ENCODE measurements at regions not wholly inside any gene's neighbourhood (a gene's known extent, or its start where the extent isn't known, plus 50 kb on each side); places are given as distances from the start of the nearest gene placed in this dataset.
"Not testable (repeated sequence)": the region's sequence is repeated elsewhere in the genome, so short reads cannot be mapped to it uniquely, and the experiment has no call there.

DNA sequence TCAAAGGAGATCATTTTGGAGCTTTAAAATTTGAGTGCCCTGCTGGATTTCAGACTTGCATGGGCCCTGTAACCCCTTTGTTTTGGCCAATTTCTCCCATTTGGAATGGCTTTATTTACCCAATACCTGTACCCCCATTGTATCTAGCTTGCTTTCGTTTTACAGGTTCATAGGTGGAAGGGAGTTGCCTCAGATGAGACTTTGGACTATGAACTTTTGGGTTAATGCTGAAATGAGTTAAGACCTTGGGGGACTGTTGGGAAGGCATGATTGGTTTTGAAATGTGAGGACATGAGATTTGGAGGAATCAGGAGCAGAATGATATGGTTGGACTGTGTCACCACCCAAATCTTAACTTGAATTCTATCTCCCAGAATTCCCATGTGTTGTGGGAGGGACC, 250.6 kb downstream of the MFSD1 start:
- DNase-seq: not testable (repeated sequence)

DNA sequence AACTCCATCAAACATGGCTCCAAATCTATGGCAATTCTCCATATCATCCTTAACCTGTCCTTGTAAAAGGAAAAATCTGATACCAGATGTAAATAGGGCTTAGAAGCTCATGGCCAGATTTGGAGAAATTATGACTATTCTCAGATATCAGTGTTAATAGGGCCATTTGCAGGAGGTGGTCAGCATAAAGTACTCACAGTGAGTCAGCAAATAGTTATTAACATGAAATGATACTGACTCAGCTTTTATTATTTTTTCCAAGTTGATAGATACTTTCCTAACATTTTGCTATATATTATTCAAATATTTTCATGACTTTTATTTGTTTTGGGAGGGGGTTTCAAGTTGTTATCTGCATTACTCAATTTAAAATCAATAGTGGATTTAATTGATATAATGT, 255.8 kb downstream of the MFSD1 start:
- DNase-seq: no peak

DNA sequence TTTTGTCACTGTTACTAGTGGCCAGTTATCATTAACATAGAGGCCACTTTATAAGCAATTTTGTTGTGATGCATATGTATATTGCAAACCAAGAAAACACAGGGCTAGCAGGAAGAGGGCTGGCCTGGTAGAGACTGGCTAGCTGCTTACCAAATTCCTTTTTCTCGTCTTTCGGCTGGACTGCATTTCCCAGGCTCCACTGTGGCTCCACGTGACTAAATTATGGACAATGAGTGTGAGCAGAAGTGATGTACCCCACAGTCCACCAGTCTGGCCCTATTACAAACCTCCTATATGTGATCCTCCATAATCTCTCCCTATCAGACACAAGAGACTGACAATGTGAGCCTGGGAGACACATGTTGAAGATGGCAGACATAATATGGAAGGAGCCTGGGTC, 257.0 kb downstream of the MFSD1 start:
- DNase-seq: no peak

DNA sequence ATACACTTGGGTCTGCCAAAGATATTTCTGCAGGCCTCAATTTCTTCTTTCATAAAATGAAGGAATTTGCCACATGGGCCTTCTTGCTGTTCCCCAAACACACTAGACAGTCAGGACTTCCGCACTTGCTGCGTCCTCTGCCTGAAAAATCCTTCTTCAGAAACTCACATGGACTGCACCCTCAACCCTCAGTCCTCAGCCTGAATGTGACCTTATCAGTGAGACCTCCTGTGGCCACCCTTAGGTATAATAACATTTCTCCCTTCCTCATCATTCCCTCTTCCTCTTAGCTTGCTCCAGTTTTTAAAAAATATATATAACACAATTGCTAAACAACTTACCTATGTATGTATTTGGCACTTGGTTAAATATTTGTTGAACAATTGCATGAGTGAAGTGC, 257.5 kb downstream of the MFSD1 start:
- no peak for DNase-seq

DNA sequence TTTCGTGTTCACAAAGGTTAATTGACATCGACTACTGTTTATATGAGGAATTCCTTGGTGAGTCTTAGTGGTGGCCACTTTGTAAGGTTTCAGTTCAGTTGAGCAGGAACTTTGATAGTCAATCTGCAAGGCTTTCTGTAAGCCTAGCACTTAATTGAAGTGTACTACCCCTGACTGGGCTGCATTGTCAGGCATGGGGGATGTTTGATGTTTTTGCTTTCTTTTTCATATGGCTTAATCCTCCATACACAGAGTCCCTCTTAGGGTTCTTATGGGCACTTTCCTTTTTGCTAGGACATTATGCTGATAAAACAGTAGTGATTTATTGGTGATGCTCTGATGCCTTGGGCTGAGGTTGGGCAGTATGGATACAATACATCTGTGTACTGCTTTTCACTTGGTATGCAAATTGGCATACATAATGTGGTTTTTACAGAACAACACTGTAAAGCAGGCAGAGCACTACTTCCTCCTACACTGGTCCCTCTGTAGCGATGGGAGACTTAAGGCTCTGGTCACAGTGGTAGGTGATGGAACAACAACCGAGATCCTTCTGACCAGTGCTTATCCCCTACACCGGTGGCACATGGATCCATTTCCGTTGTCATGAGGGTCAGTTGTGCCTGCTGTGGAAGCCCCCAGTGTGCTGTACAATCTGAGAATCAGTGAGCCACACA, 261.0 kb downstream of the MFSD1 start:
- no peak for DNase-seq

DNA sequence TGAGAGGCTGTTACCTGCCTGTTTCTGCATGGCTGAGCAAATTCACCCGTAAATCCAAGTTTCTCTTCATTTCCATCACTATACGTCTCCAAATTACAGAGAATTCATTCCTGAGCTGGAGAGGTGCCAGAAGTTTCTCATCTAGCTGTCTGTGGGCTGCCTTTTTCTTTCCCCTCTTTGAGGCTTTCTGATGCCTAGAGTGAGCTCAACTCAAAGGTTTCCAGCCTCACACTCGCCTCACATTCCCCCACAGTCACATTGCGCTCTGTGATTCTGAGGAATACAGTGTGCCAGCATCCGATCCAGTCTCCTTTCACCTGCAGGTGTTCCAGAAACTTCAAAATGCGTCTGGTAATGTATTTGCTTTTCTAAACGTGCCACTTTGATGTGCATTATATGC, 267.2 kb downstream of the MFSD1 start, which contains the start of gene IQCJ:
Gene IQCJ, plus strand, starts transcription at position 229 of the 400 bp plus-strand sequence.
- DNase-seq: no peak

DNA sequence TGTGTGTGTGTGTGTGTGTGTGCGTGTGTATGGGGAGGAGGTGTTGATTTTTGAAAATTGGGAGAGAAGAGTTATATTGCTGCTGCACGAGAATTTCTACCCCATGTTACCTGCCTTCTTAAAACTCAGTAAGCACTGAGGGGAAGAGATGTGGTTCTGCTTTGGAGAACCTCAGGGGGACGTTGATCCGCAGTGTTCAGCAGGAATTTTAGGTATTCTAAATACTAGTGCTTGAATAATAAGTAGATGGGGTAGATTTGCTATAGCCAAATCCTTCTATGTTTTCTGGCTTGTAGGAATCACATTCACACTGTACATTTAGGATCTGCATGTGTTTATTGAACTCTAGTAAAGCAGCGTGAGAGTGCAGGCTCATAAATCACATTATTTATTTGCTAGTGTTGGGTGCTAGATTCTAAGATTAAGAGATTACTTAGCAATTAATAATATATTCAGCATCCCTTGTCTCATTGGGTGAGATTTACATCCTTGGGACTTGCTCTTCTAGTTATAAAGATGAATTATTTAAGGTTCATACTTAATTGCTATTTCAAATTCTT, 268.1 kb downstream of the MFSD1 start:
- no peak for DNase-seq

DNA sequence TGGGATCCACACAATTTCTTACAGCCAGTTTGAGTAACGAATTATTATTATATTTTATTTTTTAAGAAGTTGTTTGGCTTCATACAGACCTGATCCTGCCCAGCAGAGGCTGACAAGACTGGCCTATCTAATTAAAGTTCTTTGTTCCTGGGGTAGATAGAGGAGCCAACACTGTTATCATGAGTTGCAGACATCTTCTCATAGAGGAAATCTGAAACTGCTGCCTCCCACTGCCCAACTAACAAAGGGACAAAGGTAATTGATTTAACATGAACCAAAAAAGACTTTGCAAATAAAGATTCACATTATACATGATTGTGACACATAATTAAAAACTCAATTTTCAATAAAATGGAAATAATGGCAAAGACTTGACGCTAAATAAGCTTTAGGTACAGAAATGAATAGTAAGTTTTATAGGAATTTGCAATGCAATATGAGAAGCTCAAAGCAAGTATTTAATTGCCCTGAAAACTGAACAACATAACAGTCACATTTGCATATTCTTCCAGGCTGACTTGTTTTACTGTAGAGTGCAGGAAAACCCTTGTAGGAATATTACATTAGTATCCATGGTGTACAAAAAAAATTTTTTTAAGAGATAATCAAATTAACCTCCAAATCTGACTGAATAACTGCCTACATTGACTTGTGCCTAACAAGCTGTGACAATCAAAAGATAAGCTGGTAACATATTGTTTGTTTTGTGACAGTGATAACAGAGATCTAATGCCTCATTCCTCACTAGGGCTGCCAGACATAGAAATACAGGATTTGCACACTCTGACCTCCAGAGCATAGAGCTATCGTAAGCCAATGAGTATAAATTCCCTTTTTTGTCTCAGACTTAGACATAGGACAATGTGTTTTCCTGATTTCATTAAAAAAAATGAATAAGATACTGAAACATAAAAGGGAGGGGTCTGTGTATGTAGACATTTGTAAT, 273.2 kb downstream of the MFSD1 start:
- no peak for DNase-seq

DNA sequence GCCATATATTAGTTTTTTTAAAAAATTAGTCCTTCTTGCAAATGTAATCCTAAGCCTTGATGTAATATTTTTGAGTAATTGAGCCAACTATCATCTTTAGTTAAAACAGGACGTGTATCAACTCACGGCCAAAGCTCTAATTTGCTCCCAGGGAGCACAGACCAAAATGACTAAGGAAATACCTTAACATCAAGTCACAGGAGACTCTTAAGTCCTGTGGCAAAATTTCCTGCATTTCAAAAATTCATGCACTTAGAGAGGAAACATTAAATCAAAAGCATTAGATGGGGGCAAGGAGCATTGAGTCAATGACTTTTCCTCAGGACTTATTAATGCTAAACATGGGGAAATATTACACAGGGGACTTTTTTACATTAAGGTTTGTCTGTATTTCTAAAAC, 276.0 kb downstream of the MFSD1 start:
- no peak for DNase-seq

DNA sequence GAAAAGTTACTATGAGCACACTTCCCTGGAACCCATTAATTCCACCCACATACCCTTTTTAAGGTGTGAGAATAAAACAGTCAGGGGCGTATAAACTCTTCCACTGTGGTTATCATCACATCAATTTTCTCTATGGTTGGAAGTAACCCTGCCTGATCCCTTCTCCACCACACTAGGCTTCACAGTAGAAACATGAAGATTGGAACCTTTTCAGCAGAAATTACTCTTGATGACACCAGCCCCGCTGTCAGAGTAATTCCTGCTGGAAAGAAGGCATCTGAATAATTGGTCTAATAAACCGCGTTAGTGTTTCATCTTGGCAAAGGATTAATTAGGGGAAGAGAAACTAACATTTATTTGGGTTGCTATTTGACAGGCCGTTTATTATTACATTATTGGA, 278.4 kb downstream of the MFSD1 start:
- peak; percentile 45 for DNase-seq

DNA sequence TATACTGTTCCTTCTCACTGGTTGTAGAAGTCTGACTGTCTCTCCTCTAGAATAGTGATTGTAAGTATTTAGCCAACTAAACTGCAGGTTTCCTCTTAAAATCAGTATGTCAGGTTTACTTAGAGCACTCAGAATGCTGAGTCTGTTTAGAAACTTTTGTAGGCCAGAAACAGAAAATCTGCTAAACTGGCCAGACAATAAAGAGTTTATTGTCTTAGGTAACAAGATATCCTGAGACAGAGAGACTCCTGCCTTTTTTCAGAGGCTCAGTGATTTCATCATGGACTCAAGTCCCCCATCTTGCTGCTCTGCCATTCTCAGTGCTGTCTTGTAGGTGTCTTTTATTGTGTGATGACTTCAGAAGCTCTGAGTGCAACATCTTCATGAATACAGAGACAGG, 279.0 kb downstream of the MFSD1 start:
- DNase-seq: no peak

DNA sequence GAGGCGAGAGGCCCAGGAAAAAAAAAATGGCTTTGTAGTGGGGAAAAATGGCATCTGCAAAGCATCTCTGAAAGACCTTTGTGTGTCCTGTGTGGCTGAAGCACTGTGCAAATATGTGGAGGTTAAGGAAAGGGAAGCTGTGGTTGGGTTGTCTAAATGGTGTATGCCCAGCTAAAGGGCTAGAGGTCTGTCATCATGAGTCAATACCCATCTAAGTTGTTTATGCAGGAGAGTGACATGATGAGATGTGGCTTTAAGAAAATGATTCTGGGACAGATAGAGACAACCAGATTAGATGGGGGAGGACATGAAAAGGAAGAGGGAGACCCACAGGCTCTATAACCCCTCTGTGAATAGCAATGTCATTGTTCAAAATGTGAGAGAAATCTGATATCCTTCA, 280.7 kb downstream of the MFSD1 start:
- DNase-seq: no peak

DNA sequence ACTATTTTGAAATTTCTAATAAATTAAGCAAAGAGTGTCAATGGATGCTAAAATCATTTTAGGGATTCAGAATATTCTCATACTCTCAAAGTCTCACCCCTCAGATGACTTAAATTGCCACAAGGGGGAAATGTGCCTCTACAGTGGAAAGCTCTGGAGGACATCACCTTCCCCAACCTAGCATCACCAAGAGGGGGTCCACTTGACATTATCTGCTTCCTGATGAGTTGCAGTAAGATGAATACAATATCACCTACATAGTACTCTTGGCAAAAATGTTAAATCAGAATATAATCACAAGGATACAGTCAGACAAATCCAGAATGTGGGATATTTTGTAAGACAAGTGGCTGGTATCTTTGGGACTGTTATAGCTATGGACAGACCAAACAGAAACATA, 290.1 kb downstream of the MFSD1 start:
- DNase-seq: no peak

DNA sequence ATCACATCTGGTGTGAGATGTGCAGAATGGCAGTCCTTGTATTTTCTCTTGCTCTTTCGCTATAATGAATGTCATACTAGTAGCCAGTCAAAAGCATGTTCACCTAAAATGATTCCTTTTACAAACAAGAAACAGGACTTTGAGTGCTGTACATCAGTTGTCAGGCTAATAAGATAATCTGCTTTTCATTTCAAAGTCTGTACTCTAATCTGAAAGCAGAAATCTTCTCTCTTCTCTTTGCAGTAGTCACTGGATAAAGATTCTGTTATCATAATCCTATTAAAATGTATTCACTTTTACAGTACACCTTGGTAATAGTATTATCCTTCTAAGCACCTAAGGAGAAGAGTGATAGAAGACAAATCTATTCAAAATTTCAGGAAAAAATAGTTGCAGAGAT, 300.1 kb downstream of the MFSD1 start:
- DNase-seq: no peak

DNA sequence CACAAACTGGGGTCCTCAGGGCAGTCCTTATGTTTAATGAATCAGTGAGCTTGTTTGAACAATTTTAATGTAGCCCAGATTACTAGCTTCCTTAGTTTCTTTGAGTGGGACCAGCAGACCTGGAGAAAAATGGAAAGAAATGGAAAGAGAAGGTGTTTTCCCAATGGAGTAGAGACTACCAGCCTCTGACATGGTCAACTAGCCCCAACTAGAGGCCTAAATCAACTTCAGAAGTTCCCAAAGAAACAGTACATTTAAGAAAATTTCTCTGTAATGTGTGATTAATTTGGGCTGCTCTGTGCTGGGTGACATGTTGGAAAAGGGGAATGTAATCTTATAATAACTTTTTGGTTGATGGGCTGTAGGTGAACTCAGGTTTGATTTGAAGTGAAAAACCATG, 310.9 kb downstream of the MFSD1 start:
- DNase-seq: no peak

DNA sequence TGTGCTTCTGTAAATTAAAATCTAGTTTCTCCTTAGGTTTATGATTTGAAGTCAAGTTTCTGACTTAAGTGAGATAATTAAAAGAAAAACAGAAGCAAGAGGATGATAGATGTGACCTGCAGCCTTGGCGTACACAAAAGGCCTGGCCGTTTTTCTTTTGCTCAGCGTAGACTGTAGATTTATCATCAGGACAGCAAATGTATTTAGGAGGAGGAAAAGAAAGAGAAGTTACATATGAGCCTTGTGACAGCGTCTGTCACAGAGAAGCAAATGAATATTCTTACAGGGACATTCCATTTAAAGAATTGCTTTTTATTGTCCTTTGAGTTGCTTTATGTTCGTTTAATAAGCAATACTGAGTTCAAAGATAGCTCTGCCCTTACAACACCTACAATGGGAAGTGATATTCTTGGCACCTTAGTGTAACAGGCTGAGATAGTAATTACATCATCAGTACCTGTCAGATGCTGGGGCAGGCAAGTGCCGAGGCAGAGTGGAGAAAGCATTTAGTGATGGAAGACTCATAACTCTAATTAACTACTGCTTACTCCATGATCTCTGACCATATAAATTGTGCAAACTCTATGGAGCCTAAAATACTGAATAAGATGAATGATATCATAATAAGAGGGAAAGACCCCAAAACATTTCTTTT, 311.5 kb downstream of the MFSD1 start:
- no peak for DNase-seq

DNA sequence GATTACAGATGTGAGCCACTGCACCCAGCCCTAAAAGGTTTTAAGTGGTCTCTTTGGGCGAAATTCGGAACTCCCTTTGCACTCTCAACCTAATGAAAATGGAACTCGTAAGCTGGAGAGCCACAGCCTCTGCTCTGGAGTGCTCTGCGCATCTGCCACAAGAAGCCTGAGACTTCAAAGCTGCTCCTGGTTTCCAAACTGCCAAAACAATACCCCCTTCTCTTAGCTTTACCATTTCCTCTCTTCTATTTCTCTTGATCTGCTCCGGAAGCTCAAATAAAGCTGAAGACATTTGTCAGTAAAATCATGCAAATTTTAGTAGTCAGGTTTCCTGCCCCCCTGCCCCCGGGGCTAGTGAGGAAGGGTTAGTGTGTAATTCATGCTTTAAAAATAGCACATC, 312.7 kb downstream of the MFSD1 start:
- DNase-seq: no peak

DNA sequence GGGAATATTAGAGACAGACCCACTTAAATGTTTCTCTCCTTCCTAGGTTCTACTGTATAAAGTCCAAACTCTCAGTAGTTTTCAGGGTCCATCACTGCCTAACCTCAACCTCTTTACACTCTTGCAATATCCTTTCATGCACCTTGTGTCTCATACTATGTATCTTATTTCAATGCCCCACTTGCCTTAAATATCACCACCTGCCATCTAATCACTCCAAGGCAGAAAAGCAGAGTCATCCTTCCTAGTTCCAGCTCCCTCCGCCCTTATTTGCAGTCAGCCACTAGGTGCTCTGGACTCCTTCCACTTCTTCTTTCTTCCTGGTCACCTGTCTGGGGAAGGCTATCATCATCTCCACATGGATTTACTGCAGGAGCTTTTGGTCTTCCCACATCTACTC, 322.0 kb downstream of the MFSD1 start:
- DNase-seq: no peak

DNA sequence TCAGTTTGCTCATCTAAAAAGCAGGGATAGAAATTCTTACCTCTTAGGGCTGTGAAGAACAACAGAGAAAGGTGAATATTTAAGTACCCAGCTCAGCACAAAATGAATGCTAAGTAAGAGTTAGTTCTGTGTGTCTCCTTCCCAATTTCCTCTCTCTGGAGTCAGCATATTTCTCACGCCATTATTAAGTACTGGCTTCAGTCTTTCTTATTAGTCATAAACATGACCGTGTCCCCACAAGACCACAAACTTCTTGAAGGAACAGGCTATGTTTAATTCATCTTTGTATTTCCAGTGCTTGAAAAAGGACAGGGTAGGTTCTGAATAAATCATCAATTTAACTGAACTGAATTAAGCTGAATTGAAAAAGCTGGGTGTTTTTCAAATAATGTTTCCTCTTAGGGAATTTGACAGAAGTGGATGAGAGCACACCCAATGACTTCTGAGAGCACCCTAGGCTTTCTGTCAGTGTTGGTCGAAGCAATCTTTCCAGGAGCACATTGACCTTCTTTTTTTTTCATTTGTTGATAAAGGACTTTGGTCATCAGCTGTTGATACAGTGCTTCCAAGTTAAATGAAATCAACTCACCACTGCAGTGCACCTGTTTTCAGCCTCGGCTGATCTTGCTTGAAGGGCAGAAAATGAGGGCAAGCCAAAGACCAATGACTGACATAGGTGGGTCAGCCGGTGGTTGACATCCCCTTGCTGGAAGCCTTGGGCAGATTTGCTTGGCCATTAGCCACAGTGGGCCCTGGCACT, 324.6 kb downstream of the MFSD1 start:
- DNase-seq: no peak

DNA sequence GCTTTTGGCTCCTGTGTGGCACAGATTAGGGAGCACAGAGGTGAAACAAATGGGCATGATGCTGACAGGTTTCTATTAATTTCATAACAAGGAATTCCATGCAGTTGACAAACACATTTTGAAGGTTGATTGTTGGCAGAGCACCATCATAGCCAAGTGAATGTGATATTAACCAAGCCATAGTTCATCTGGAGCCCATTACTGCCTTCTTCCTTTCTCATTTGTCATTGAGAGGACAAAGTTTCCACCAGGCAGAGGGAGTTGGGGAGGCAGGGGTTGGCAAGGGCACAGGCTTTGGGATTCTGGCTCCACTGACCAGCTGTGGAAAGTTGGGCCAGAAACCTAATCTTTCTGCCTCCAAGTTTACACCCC, 325.2 kb downstream of the MFSD1 start:
- DNase-seq: no peak

DNA sequence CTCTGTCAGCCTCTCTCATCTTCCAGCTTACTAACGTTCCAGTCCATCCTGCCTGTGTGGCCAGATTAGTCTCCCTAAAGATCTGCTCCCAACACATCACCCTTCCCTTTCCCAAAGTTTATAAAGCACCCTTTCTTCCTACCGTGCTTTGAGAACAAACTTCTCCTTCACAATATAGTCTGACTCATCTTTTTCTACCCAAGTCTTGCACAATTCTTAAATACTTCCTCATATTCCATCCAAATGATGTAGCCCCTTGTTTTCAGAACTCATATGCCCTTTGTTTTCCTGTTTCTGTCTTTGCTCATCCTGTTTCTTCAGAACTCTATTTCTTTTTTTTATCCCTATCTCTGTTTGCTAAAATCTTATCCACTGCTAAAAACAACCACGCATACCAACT, 326.8 kb downstream of the MFSD1 start:
- no peak for DNase-seq

DNA sequence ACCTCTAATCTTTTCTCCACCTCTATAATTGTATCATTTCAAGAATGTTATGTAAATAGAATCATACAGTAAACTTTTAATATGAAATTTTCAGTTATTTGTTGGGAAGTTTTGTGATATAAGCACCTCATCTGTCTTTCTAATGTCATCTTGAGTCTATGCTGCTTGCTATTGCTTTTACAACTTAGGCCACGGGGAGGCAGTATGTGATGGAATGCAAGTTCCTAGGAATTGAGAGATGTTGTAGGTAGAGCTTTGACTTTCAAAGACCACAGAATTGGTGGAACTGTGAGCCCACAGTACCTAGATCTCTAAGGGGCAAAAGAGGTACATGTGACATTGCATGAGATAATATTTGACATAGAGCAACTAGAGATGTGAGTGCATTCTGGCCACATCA, 328.3 kb downstream of the MFSD1 start:
- DNase-seq: no peak

DNA sequence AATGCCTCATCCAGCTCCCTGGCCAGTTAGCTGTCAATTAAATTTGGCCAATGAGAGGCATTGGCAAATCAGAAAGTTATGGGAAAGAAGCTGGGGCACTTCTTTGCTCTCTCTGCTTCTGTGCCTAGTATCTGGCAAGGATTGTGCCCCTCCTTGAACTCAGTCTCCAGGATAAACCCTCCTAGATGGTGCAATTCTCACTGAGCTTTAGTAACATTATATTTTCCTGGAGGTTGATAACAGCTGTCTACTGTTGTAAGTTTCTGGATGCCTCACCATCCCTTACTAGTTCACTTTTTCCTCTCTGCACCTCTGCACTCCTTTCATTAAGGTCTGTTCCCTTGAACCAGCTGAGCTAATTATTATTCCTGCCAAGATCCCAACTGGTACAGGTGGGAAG, 329.5 kb downstream of the MFSD1 start:
- no peak for DNase-seq
